Body of pancreas (tissue), 4 donors: ENCODE measurements at regions not wholly inside any gene's neighbourhood (a gene's known extent, or its start where the extent isn't known, plus 50 kb on each side); places are given as distances from the start of the nearest gene placed in this dataset.

Experiments
- POLR2A ChIP-seq, 3 donors: fragments of 450-650 bp; IDR thresholded peaks; one replicate each; pipeline ENCODE4 v1.6.1; 2016; ENCODE audit warnings: antibody characterized with exemption in 3 of 3, mild to moderate bottlenecking in 2 of 3
- TF ChIP-seq, protein P1 (sequence below), 7 experiments: fragments of 450-650 bp in 4 of 7; fragments of 200-600 bp in 3 of 7; sonication (generic) in 3 of 7; IDR thresholded peaks; one replicate each; pipeline ENCODE4 v1.5.1; 2016 to 2019; ENCODE audit warnings: antibody characterized with exemption in 7 of 7

GRCh38 chr15:77685082-77685815 lies 52.5 kb upstream of the LINGO1 start:
- TF ChIP-seq POLR2A (IDR thresholded peaks at IDR 0.05), result no peak
- TF ChIP-seq, protein P1, sequence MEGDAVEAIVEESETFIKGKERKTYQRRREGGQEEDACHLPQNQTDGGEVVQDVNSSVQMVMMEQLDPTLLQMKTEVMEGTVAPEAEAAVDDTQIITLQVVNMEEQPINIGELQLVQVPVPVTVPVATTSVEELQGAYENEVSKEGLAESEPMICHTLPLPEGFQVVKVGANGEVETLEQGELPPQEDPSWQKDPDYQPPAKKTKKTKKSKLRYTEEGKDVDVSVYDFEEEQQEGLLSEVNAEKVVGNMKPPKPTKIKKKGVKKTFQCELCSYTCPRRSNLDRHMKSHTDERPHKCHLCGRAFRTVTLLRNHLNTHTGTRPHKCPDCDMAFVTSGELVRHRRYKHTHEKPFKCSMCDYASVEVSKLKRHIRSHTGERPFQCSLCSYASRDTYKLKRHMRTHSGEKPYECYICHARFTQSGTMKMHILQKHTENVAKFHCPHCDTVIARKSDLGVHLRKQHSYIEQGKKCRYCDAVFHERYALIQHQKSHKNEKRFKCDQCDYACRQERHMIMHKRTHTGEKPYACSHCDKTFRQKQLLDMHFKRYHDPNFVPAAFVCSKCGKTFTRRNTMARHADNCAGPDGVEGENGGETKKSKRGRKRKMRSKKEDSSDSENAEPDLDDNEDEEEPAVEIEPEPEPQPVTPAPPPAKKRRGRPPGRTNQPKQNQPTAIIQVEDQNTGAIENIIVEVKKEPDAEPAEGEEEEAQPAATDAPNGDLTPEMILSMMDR (IDR thresholded peaks at IDR 0.05), result no peak
